LNCaP clone FGC (cell line): ENCODE measurements at regions not wholly inside any gene's neighbourhood (a gene's known extent, or its start where the extent isn't known, plus 50 kb on each side); places are given as distances from the start of the nearest gene placed in this dataset.
"Not testable (repeated sequence)": the region's sequence is repeated elsewhere in the genome, so short reads cannot be mapped to it uniquely, and the experiment has no call there.

Experiments
- DNase-seq: peaks from one replicate; pipeline ENCODE4 v3.0.0-alpha.2; 2011; ENCODE audit warnings: low read depth
- H3K4me3 ChIP-seq: 2 replicates; pipeline ENCODE4 v1.5.1; 2011; ENCODE audit warnings: mild to moderate bottlenecking, low read depth, low read length, control low read depth
- CTCF ChIP-seq: IDR thresholded peaks from 2 replicates; pipeline ENCODE4 v1.5.1; 2012; ENCODE audit warnings: mild to moderate bottlenecking; ENCODE audit not compliant: control insufficient read depth, insufficient read depth; ENCODE audit errors: extremely low read depth

- TF ChIP-seq CTCF, result no peak
- DNase-seq, result no peak
- H3K4me3 ChIP-seq, result no peak overlapping the region
Observed at GRCh38 chr4:26208237-26208994, 112.4 kb upstream of the RBPJ start.

DNA sequence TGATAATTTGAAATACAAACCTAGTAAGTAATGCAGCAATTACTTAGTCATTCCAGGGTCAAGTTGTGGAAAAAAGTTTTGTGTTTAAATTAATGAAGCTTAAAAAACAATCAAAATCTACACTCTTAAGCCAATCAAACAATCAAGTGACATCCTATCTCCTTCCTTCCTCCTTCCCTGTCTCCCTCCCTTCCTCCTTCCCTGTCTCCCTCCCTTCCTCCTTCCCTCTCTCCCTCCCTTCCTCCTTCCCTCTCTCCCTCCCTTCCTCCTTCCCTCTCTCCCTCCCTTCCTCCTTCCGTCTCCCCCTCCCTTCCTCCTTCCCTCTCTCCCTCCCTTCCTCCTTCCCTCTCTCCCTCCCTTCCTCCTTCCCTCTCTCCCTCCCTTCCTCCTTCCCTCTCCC lies 111.4 kb upstream of the RBPJ start:
- H3K4me3 ChIP-seq, DNase-seq: not testable (repeated sequence)

GRCh38 chr4:26212528-26212927 lies 108.3 kb upstream of the RBPJ start:
- no peak for TF ChIP-seq CTCF
- H3K4me3 ChIP-seq, result no peak overlapping the region
- no peak for DNase-seq

- no peak overlapping the region for H3K4me3 ChIP-seq
Observed at GRCh38 chr4:26213317-26213716, 107.5 kb upstream of the RBPJ start.

GRCh38 chr4:26214994-26215393 lies 105.8 kb upstream of the RBPJ start:
- no peak for TF ChIP-seq CTCF
- no peak overlapping the region for H3K4me3 ChIP-seq
- no peak for DNase-seq

More at GRCh38 chr4:26213317-26213716, 107.5 kb upstream of the RBPJ start:
- TF ChIP-seq CTCF, result no peak
- no peak for DNase-seq

DNA sequence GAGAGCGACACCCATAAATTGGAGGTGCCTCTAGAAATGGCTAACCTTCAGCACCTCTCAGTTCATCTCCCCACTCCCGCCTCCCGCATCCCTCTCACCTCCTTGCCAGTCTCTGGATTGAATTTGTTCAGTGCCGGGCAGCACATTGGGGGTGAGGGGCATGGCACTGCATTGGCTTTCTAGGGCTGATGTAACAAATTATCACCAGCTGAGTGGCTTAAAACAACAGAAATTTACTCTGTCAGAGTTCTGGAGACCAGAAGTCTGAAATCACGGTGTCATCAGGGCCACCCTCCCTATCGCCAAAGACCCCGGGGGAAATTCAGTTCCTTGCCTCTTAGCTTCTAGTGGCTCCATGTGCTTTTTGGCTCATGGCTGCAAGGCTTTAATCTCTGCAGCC lies 105.1 kb upstream of the RBPJ start:
- no peak overlapping the region for H3K4me3 ChIP-seq
- no peak for DNase-seq
- TF ChIP-seq CTCF, result no peak

DNA sequence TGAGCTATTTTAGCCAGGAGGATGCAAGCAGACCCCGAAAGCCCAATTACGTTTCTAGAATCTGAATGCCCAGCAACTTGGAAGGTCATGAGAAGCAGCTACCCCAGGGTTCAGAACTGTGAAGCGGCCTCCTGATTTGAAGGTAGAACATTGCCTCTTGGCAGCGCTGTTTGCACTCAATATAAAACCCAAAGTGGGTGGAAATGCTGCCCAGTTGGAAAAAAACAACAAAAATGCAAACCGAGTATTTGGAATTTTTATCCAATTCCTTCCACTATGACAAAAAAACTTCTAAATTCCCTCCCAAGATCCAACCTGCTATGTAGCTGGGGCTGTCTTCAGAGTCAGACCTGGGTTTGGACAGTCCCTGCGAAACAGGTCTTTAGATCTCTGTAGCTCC lies 103.3 kb upstream of the RBPJ start:
- no peak overlapping the region for H3K4me3 ChIP-seq

More for the DNA sequence above, 103.3 kb upstream of the RBPJ start:
- no peak for TF ChIP-seq CTCF
- DNase-seq, result no peak
